ENCODE measurements at regions not wholly inside any gene's neighbourhood (a gene's known extent, or its start where the extent isn't known, plus 50 kb on each side); places are given as distances from the start of the nearest gene placed in this dataset.

DNA sequence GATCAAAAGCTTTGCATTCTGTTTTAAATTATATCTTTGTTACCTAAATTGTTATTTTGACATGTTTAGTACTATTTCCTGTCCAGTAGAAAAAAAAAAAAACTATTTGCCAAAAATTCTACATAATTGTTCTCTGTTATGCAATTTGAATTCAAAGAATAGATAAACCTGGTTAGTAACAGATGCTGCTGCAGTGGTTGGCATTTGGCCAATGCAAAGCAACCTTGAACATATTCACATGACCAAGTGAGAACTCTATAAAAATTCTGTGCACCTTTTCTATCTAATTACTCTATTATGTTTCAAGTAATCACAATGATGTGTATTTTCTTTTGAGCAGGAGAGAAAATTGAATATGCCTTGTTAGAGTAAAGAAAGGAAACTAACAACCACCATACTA is 1473.4 kb downstream of the RPA4 start:
- H3K4me3 ChIP-seq (ENCODE audit: low read depth, low read length): no peak overlapping the region
- no peak for DNase-seq (ENCODE audit: low read depth)
- TF ChIP-seq, protein P1, sequence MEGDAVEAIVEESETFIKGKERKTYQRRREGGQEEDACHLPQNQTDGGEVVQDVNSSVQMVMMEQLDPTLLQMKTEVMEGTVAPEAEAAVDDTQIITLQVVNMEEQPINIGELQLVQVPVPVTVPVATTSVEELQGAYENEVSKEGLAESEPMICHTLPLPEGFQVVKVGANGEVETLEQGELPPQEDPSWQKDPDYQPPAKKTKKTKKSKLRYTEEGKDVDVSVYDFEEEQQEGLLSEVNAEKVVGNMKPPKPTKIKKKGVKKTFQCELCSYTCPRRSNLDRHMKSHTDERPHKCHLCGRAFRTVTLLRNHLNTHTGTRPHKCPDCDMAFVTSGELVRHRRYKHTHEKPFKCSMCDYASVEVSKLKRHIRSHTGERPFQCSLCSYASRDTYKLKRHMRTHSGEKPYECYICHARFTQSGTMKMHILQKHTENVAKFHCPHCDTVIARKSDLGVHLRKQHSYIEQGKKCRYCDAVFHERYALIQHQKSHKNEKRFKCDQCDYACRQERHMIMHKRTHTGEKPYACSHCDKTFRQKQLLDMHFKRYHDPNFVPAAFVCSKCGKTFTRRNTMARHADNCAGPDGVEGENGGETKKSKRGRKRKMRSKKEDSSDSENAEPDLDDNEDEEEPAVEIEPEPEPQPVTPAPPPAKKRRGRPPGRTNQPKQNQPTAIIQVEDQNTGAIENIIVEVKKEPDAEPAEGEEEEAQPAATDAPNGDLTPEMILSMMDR (conservative IDR thresholded peaks at IDR 0.05; ENCODE audit: low read depth, low read length): no peak

DNA sequence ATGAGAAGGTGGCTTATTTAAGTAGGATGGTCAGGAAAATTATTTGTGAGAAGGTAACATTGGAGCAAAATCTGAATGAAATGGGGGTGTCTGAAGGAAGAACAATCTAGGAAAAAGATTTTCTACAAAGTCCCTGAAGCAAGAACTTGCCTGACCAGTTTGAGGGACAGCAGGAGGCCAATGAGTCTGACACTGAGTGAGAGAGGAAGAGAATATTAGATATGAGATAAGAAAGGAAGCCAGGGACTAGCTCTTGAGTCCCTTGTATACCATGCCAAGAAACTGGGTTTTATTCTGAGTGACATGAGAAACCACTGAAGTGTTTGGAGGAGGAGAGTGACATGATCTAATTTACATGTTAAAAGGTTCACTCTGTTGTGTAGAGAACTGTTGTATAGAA is 1478.9 kb downstream of the RPA4 start:
- TF ChIP-seq, protein P1 (conservative IDR thresholded peaks at IDR 0.05; ENCODE audit: low read depth, low read length): no peak
- DNase-seq (ENCODE audit: low read depth): no peak
- H3K4me3 ChIP-seq (ENCODE audit: low read depth, low read length): no peak overlapping the region

DNA sequence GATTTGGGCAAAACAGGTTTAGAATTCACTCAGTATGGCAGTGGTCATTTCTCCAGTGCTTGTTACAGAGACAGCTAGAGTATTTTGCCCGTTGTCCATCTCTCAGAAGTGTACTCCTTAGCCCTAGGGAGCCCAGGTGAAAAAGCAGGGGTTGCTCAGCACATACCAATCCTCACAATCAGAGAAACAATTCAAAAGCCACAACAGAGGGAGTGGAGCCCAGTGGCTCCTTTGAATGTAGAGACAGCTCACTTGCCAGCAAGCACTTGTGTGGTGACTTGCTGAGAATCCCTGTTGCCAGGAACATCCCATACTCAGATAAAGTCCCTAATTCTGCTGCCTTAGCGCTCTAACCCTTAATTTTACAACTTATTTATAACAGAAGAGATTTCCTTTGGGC is 1488.3 kb downstream of the RPA4 start:
- no peak overlapping the region for H3K4me3 ChIP-seq (ENCODE audit: low read depth, low read length)
- no peak for DNase-seq (ENCODE audit: low read depth)
- TF ChIP-seq, protein P1 (conservative IDR thresholded peaks at IDR 0.05; ENCODE audit: low read depth, low read length): no peak

DNA sequence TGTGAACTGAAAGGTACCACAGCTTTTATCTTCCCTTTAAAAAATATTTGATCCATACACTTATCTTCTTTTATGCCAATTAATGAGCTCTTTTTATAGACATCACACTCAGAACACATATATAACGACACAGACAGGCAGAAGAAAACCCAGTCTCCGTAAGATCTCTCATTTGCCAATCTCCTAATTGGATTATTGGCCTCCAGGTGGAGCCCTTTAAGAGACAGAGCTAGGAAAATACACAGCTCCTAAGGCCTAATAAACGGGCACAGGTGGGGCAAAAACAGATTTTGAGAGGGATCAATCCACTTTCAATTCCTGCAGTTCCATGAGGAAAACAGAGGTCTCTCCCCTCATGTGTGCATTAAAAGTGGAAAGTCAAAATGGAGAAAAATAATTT is 1495.4 kb downstream of the RPA4 start:
- TF ChIP-seq, protein P1 (conservative IDR thresholded peaks at IDR 0.05; ENCODE audit: low read depth, low read length): no peak
- no peak for DNase-seq (ENCODE audit: low read depth)

DNA sequence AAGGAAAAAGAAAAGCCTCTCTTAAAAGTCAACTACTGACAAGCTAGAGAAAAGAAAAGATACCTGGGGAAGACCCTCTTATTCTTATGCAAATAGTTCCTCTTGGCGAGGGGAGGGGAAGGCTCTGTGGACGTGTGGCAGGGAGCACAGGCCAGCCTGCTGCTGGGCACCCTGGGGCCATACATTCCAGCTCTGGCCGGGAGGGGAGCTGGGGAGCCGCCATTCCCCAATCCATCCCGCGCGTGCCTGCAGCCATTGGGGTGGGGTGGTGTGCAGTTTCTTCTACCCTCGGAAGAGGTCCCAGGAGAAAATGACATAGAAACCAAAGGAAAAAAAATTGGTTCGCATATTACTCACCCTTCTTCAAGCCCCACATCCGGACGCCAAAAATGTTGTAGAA is 1496.4 kb downstream of the RPA4 start:
- TF ChIP-seq, protein P1 (conservative IDR thresholded peaks at IDR 0.05; ENCODE audit: low read depth, low read length): no peak

More for the DNA sequence above, 1495.4 kb downstream of the RPA4 start:
- H3K4me3 ChIP-seq (ENCODE audit: low read depth, low read length): no peak overlapping the region

DNA sequence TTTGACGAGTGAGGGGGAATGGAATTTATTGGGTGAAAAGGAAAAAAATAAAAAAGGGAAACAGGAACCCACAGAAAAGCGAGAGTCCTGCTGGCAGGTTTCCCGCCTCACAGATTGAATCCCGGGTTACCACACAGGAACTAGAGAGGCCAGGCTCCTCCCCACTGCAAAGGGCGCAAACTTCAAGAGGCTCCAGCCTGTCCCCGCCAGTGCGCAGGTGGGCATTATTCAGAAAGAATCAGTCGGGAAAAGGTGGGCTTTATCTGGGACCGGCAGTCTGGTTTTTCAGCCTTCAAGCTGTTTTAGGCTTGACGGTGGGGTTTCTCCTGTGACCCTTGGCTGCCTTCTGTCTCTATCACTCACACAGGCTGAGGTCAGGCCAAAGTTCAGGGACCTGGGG is 1496.8 kb downstream of the RPA4 start:
- H3K4me3 ChIP-seq (ENCODE audit: low read depth, low read length): no peak overlapping the region
- TF ChIP-seq, protein P1 (conservative IDR thresholded peaks at IDR 0.05; ENCODE audit: low read depth, low read length): no peak
- no peak for DNase-seq (ENCODE audit: low read depth)

More for the DNA sequence above, 1496.4 kb downstream of the RPA4 start:
- DNase-seq (ENCODE audit: low read depth): no peak
- no peak overlapping the region for H3K4me3 ChIP-seq (ENCODE audit: low read depth, low read length)

DNA sequence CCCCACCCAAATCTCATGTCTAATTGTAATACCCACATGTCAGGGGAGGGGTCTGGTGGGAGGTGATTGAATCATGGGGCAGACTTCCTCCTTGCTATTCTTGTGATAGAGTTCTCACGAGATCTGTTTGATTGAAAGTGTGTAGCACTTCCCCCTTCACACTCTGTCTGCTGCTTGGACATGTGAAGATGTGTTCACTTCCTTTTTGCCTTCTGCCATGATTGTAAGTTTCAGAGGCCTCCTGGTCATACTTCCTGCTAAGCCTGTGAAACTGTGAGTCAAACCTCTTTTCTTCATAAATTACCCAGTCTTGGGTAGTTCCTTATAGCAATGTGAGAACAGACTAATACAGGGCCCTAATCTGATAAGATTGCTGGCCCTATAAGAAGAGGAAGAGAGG is 1514.8 kb downstream of the RPA4 start:
- no peak overlapping the region for H3K4me3 ChIP-seq (ENCODE audit: low read depth, low read length)
- TF ChIP-seq, protein P1 (conservative IDR thresholded peaks at IDR 0.05; ENCODE audit: low read depth, low read length): no peak
- no peak for DNase-seq (ENCODE audit: low read depth)

Measured in epithelial cell of proximal tubule (primary cell).